HFFc6 (cell line): ENCODE measurements at regions not wholly inside any gene's neighbourhood (a gene's known extent, or its start where the extent isn't known, plus 50 kb on each side); places are given as distances from the start of the nearest gene placed in this dataset.

Source experiments
- DNase-seq: peaks from one replicate; pipeline ENCODE4 v3.0.0-alpha.2; 2018
- H3K27ac Mint-ChIP-seq: 2 replicates; pipeline ENCODE4 v1.8.0; 2020; ENCODE audit warnings: mild to moderate bottlenecking, mixed read lengths
- H3K27me3 Mint-ChIP-seq: 2 replicates; pipeline ENCODE4 v1.8.0; 2021; ENCODE audit warnings: mild to moderate bottlenecking, moderate library complexity, mixed read lengths; ENCODE audit not compliant: insufficient read depth
- H3K36me3 Mint-ChIP-seq: 2 replicates; pipeline ENCODE4 v1.8.0; 2021; ENCODE audit warnings: low read depth, mixed read lengths
- H3K4me1 Mint-ChIP-seq: 2 replicates; pipeline ENCODE4 v1.8.0; 2020; ENCODE audit warnings: low read depth, mixed read lengths
- H3K4me3 Mint-ChIP-seq: 2 replicates; pipeline ENCODE4 v1.8.0; 2020; ENCODE audit warnings: mild to moderate bottlenecking, moderate library complexity, mixed read lengths
- H3K9me3 Mint-ChIP-seq: 2 replicates; pipeline ENCODE4 v1.8.0; 2020; ENCODE audit warnings: mild to moderate bottlenecking, mixed read lengths
- TF ChIP-seq, protein P1 (sequence below): fragments of 200-600 bp; sonication (generic); IDR thresholded peaks from 2 replicates; pipeline ENCODE4 v1.5.0; 2021; ENCODE audit warnings: antibody characterized with exemption, mild to moderate bottlenecking

DNA sequence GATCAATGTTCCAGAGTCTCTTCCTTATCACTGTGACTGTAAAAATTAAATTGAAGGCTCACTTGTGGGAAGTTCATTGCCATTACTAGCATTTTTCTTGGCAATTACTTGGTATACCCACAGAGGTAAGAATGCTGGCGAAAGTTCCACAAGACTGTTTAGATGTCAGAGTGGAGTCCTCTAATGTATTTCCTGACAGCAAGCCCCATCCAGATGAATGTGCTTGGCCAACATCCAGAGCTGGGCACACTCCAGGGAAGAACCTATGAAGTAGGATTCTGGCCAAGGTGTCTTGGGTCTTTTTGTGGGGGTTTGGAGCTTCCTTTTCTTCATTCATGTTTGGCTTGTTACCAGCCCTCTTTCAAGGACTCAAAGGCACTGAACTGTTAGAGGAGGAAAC is 473.6 kb downstream of the DMAC1 start:
- no peak overlapping the region for H3K4me3 Mint-ChIP-seq
- no peaks in the 10 kb centered on the region; the same call in 1 of the 2 replicates for H3K9me3 Mint-ChIP-seq
- TF ChIP-seq, protein P1, sequence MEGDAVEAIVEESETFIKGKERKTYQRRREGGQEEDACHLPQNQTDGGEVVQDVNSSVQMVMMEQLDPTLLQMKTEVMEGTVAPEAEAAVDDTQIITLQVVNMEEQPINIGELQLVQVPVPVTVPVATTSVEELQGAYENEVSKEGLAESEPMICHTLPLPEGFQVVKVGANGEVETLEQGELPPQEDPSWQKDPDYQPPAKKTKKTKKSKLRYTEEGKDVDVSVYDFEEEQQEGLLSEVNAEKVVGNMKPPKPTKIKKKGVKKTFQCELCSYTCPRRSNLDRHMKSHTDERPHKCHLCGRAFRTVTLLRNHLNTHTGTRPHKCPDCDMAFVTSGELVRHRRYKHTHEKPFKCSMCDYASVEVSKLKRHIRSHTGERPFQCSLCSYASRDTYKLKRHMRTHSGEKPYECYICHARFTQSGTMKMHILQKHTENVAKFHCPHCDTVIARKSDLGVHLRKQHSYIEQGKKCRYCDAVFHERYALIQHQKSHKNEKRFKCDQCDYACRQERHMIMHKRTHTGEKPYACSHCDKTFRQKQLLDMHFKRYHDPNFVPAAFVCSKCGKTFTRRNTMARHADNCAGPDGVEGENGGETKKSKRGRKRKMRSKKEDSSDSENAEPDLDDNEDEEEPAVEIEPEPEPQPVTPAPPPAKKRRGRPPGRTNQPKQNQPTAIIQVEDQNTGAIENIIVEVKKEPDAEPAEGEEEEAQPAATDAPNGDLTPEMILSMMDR = no peak
- no peak for DNase-seq
- H3K27me3 Mint-ChIP-seq = no peaks in the 10 kb centered on the region; the same call in 1 of the 2 replicates
- peaks cover 32% of the 10 kb centered on the region for H3K4me1 Mint-ChIP-seq
- no peaks in the 10 kb centered on the region for H3K36me3 Mint-ChIP-seq
- no peak overlapping the region for H3K27ac Mint-ChIP-seq

DNA sequence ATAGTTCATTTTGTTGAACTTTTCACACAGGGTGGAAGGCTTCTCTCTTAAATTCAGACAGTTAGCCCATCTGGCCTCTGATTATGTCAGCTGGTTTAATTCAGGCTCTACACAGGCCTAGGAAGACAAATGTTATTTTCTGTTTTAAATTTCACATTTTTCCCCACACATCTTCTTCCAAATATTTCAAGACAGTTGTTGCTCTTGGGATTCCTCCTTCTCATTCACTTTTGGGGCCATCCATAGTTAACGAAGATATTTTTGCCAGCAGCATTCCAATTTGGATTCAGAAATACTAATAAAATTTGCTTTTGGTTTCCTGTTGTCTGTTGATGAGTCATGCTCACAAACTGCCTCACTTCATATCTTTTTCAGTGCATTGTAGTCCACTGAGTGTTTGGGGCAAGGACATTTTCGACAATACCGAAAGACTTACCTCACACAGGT is 475.4 kb downstream of the DMAC1 start:
- H3K9me3 Mint-ChIP-seq = no peaks in the 10 kb centered on the region; the same call in 1 of the 2 replicates
- DNase-seq = peak; percentile 34
- TF ChIP-seq, protein P1 = no peak
- no peaks in the 10 kb centered on the region for H3K36me3 Mint-ChIP-seq
- peaks cover 50% of the 10 kb centered on the region for H3K4me1 Mint-ChIP-seq
- H3K4me3 Mint-ChIP-seq = peak overlapping the region; percentile 9; the same call in 1 of the 2 replicates
- H3K27me3 Mint-ChIP-seq = no peaks in the 10 kb centered on the region; the same call in 1 of the 2 replicates
- H3K27ac Mint-ChIP-seq = peak overlapping the region; percentile 57; the same call in 1 of the 2 replicates

DNA sequence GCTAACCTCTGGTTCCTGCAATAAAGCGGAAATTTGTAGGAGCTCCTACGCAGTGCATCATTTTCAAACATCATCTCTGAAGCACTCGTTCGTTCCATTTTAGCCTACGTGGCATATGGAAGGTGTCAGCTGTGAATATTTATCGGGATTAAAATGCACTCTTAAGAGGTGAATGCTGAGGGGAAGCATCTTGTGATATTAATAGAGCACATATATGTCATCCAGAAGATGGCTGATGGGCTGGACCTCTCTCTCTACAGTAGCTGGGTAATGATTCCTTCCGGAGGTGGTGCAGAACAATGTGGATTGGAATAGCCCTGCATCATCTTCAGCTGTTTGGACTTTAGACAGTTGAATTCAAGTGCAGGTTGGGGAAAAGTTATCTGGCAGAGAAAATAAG is 478.7 kb downstream of the DMAC1 start:
- no peaks in the 10 kb centered on the region for H3K9me3 Mint-ChIP-seq
- H3K27me3 Mint-ChIP-seq = no peaks in the 10 kb centered on the region
- no peaks in the 10 kb centered on the region for H3K36me3 Mint-ChIP-seq
- no peak for DNase-seq
- no peak overlapping the region for H3K4me3 Mint-ChIP-seq
- peaks cover 66% of the 10 kb centered on the region for H3K4me1 Mint-ChIP-seq
- TF ChIP-seq, protein P1 = no peak
- H3K27ac Mint-ChIP-seq = peak overlapping the region; percentile 88

DNA sequence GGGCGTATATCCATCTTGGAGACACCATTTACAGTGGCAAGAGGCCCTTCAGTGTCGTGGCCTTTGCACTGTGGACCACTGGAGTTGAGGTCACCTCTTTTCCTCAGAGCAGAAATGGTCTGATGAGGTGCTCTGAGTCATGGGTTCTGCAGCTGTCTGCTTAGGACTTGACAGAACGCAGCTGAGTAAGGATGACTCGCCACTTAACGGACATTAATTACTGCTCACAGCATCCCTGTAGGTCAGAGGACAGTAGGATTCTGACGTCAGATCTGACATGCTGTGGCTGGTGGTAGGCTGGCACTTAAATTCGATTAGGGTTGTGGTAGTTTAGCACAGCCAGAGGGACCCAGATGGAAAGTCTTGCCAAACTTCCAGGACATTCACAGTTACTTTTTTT is 479.4 kb downstream of the DMAC1 start:
- peak overlapping the region; percentile 88 for H3K27ac Mint-ChIP-seq
- no peaks in the 10 kb centered on the region; the same call in 1 of the 2 replicates for H3K9me3 Mint-ChIP-seq
- H3K4me3 Mint-ChIP-seq = peak overlapping the region; percentile 39
- DNase-seq = peak; percentile 95
- no peaks in the 10 kb centered on the region for H3K36me3 Mint-ChIP-seq
- H3K4me1 Mint-ChIP-seq = peaks cover 67% of the 10 kb centered on the region
- TF ChIP-seq, protein P1 = no peak
- H3K27me3 Mint-ChIP-seq = no peaks in the 10 kb centered on the region; the same call in 1 of the 2 replicates

DNA sequence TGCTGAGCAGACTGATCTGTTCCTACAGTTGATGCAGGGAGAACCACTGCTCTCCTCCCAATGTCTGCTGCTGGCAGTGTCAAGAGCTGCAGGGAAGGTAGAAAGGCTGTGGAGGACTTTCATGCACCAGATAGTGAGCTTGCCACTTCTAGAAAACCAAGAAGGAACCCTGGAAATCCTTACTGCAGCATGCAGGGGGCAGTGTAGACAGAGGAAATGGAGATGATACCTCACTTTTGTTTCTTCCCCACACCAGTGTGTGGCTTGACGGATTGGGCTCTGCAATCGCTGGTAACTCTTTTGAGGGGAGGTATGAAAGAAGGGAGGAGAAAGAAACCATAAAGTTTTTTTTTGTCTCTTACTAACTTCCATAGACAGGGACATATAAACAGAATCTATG is 480.7 kb downstream of the DMAC1 start:
- Mint-ChIP-seq H3K4me3 (no peak overlapping the region), H3K27me3 (no peaks in the 10 kb centered on the region; the same call in 1 of the 2 replicates), H3K9me3 (peaks cover 1% of the 10 kb centered on the region), H3K36me3 (no peaks in the 10 kb centered on the region; the same call in 1 of the 2 replicates), H3K27ac (peak overlapping the region; percentile 38; the same call in 1 of the 2 replicates), H3K4me1 (peaks cover 58% of the 10 kb centered on the region)
- TF ChIP-seq, protein P1 = no peak
- DNase-seq = no peak
